Sciatic nerve (tissue), 2 donors: ENCODE measurements at regions not wholly inside any gene's neighbourhood (a gene's known extent, or its start where the extent isn't known, plus 50 kb on each side); places are given as distances from the start of the nearest gene placed in this dataset.

ENCODE experiments used
- ATAC-seq: fragments of 200-7000 bp; cut with Tn5 transposase; one replicate; pipeline ENCODE4 v1.9.1; 2020; ENCODE audit warnings: mild to moderate bottlenecking, moderate library complexity
- DNase-seq: peaks from one replicate; pipeline ENCODE4 v3.0.0-alpha.2; 2020; ENCODE audit warnings: low spot score
- intact Hi-C: fragments of 100-400 bp; cut with DNase I; formaldehyde crosslinking; loops from one replicate; pipeline ENCODE4 v1.14.2; 2022
- donor health status: DM: no; HTN: no; CAD: no.
- donor health status: DM: no; HTN: no; CAD: no.

DNA sequence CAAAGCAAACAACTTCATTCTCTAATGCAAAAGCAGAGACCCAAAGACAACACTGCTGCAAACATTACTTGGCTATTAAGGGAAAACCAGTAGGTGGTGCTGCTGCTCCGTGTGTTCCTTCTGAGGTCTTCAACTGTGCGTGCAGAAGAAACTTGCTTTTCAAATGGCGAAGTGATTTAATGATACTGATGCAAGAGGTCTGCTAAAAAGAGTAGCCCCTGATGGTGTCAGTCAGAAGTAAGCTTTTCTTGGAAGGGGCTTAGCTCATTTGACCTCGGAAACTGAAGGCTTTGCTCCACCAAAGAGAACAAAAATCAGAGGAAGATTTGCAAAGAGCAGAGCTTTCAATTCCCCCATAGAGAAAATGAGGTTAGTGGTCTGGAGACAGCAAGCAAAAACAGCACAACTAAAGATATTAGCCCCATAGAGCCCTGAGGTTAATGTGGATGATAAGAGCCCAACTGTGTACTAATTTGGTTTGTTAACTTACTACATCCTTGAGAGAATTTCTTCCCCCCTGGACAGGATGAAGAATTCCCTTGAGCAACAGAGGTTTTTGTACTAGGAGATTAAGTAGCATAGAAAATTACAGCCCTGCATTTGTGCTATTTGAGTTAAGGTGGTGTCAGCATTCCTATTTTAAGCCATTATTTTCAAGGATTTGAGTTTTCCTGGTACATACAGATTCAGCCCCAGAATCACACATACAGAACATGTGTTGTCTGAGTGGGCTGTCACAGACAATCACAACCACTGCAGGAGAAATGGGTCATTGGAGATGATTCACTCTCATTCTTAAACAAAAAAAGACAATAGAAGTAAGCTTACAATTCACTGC is 153.2 kb upstream of the C9orf72 start:
- peak; percentile 66 for DNase-seq
- peak; percentile 79 for ATAC-seq
- intact Hi-C loops = no loop called here

DNA sequence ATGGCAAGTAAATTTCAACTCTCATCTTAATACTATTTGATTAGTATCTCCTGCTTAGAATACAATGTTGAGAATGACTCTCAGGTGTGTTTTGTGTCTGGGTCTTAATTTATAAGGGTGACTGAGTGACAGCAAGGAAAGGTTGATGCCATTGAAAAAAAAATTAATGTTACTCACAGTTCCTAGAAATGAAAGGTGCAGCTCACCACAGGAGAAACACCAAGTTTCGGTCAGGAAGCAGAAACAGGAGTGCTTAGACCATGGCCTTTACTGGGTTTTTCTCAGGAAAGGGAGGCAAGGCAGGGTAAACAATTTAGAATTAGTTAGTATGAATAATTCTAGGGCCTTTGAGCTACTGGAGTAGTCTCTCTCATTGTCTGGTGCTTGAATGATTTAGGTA is 159.2 kb upstream of the C9orf72 start:
- no peak for DNase-seq
- ATAC-seq = no peak
- intact Hi-C loops = no loop called here

DNA sequence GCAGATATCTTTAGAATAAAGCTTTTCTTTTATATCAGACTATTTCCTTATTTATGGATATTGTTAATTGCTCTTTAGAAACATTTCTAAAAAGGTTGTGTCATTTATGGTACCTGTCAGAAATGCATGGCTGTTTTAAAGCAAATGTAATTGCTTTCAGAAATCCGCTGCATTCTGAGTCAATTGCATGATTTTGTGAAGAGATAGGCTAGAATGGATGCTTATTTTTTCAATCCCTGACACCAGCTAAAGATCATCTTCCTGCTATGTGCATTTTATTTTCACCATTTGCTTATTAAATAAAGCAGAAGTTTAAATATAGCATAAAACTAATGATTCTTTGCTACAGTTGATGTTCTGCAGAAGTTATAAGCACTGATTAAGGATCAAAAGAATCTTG is 170.2 kb upstream of the C9orf72 start:
- DNase-seq = no peak
- intact Hi-C loops = no loop called here
- no peak for ATAC-seq

DNA sequence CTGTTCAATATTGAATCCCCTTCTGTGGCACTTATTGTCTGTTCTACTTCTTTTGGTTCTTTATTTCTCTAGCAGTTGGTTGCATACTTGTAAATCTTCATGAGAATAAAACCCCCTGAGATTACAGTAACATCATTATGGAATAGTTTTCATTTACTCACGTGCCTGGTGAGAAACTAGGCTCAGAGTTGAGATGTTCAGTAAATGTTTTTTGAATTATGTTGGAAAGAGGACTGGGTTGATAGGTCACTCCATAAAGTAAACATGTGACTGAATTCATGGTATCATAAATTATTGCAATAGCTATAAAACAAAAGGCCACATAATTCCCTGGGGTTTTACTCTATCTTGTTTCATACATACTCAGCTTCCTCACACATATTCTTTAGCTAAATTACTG is 174.2 kb upstream of the C9orf72 start:
- ATAC-seq (no peak), DNase-seq (no peak)
- intact Hi-C loops = no loop called here

GRCh38 chr9:27749838-27750237 is 176.6 kb upstream of the C9orf72 start:
- ATAC-seq (no peak), DNase-seq (no peak)
- intact Hi-C loops = no loop called here

DNA sequence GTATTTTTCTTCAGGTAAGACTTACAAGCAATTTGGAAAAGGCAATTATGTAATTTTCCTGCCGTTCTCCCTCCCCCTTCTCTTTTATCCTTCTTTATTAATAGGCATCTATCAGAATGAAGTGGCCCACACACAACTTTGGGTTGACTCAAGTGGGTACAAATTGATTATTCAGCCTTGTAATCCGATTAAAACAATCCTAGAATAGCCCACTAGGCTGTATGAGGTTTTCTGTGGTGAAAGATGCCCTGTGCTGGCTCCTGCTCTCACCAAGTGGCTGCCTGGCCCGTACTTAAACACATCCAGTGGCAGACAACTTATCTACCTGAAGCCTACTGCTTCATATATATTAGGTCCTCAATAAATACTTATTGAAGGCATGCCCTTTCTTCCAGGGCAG is 177.3 kb upstream of the C9orf72 start:
- DNase-seq = no peak
- intact Hi-C loops = no loop called here
- ATAC-seq = no peak

- DNase-seq (no peak), ATAC-seq (no peak)
- intact Hi-C loops = no loop called here
Observed at GRCh38 chr9:27752069-27752468, 178.8 kb upstream of the C9orf72 start.

DNA sequence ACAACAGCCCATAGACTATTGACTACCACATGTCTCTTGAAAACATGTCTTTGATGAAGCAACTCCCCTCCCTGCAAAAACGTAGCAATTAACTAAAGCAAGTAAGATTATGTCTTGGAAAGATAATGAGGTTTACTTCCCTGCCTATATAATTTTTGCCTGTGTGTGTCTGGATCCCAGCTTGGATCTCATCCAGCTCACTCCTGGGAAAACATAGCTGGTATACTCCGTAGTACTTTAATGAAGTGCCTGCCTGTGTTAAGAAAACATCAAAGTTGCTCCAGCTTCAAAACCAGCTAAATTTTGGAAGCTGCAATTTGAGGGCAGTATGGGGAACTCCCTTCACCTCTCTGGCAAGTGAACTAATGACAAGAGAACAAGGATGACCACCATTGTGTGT is 182.6 kb upstream of the C9orf72 start:
- intact Hi-C loops = no loop called here
- DNase-seq (no peak), ATAC-seq (no peak)

- intact Hi-C loops = no loop called here
- DNase-seq = no peak
Observed at GRCh38 chr9:27756418-27756817, 183.1 kb upstream of the C9orf72 start.

GRCh38 chr9:27763831-27764230 is 190.6 kb upstream of the C9orf72 start:
- no peak for ATAC-seq
- intact Hi-C loops = no loop called here
- no peak for DNase-seq

More at GRCh38 chr9:27756418-27756817, 183.1 kb upstream of the C9orf72 start:
- ATAC-seq = no peak

DNA sequence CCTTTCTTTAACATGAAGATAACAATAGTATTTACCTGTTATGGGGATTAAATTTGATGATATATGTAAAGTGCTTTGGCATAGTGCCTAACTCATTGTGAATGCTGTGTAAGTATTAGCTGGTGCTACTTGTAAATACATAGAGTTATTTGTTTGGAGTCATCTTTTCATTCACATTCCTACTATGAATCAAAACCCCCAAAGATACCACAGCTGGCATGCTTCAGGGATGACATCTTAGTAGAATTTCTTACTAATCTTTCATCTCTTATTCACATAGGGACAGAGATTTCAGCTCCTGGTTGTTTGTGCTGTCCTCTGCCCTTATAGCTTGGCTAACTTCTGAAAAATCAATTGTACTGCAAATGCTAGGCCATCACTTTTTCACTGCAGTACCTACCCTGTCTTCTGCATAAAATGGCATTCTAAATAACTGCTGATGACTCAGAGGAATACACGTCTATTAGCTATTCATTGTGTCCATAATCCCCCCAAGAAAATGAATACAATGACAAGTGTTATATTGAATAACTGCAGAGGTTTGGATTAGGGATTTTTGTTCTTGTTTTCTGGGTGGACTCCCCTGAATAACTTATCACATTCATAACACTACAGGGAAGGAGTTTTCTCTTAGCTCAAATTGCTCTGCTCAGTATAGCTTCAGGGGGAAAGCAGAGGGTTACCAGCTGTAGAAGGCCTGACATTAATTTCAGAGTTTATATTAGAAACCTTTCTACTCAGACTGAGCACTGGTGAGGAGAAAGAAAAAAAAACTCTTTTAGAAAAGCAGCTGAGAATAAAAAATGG is 192.2 kb upstream of the C9orf72 start:
- ATAC-seq (no peak), DNase-seq (no peak)
- intact Hi-C loops = no loop called here

DNA sequence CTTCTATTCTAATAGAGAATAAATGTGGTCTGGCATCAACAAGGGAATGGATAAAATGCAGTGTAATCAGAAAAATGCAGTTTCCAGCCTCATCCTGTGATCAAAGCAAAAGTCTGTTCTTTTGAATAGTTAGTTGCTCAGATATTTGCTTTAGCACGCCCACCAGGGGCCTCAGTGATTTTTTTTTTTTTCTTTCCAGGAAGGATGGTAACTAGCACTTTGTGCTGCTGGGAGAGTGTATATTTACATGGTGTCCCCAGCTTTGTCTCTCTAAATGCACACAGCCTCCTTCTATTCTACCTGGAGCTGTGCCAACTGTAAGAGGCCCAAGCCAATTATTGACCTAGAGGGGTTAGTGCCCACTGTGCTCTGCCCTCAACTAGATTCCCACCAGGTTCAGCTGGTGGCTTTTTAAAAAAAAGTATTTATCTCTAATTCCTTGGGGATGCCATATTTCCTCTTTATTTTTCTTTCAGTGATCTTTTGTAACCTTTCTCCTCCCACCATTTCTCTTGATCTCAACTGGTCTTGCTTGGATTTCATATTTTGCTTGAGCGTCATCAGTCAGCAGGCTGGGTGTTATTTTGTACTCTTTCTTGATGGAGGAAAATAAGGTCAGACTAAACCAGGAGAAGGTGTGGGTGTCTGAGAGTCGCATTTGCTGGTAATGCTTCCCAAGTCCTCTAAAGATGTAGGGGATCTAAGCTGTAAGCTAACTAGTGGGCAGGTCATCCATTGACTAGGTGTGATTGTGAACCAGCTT is 193.0 kb upstream of the C9orf72 start:
- ATAC-seq (peak; percentile 75), DNase-seq (no peak)
- intact Hi-C loops = no loop called here

DNA sequence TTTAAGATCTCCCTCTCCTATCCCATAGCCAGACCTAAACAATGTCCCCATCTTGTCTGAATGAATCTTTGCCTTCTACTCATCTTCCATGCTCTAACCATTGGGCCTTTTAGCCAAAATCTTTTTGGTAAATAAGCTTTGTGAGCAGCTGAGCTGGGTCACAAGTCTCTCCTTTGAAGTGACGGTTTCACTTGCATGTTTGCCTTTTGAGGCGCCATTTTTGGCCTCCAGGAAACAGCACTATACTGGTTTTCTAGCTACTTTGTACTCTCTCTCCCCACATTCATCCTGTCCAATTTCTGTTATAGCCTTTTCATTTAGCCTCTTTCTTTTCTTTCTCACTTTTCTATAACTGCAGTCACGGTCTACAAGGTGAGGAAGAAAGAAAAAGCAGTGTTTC is 195.5 kb upstream of the C9orf72 start:
- DNase-seq (no peak), ATAC-seq (no peak)
- intact Hi-C loops = no loop called here

GRCh38 chr9:27770541-27770940 is 197.3 kb upstream of the C9orf72 start:
- intact Hi-C loops = no loop called here
- no peak for DNase-seq
- ATAC-seq = no peak

DNA sequence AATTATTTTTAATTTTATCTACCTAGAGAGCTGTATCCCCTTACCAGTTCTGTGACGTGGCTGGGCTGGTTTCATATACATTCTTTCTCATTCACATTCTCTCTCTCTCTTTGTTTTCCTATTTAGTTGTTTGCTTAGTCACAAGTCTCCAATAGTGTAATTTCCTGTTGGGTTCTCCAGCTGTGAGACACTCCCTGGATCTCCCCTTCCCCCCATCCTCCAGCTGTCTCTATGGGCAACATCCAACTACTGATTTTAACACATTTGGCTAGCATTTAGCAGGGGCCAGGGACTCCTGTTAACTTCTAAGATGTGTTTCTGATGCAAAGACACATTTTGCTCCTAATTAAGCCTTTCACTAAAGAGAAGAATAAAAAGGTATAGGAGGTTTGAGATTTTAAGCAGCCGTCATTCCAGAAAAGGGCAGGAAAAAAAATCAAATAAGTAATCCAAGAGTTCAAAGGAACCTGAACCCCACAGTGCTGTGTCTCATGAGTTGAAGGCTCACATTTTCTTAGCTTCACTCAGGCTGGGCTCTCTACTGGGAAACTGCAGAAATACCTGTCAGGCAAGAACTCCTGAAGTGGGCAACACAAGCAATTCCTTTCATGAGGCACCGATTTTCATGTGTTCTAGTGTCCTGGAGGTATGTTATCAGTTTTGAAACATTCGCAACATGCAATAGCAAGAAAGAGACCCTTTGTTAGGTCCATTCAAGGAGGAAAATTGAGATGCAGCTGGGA is 198.7 kb upstream of the C9orf72 start:
- DNase-seq (no peak), ATAC-seq (no peak)
- intact Hi-C loops = no loop called here

- intact Hi-C loops = no loop called here
- DNase-seq = no peak
- no peak for ATAC-seq
Observed at GRCh38 chr9:27784847-27785713, 211.8 kb upstream of the C9orf72 start.

DNA sequence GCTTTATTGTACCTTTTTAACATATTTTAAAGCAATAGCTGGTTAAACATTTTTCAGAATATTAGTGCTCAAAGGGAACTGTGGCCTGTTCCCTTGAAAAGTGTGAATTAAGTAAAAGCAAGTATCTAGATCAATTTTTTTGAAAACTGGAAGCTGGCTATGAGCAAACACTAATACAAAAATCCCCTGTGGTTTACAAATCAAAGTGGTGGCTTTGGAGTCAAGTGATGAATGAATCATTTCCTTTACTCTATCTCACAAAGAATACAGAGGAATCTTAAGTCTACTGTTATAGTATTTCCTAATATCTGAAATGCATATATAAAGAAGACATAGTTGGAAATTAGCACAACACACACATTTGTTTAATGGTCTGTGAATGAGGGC is 212.4 kb upstream of the C9orf72 start:
- ATAC-seq (no peak), DNase-seq (no peak)
- intact Hi-C loops = no loop called here

GRCh38 chr9:27787891-27788290 is 214.6 kb upstream of the C9orf72 start:
- ATAC-seq (no peak), DNase-seq (no peak)
- intact Hi-C loops = no loop called here
